RKO (cell line): ENCODE measurements at regions not wholly inside any gene's neighbourhood (a gene's known extent, or its start where the extent isn't known, plus 50 kb on each side); places are given as distances from the start of the nearest gene placed in this dataset.

Experiments
- DNase-seq: peaks from one replicate; pipeline ENCODE4 v3.0.0-alpha.2; 2016; ENCODE audit warnings: low spot score

GRCh38 chr12:24603371-24603770 is 345.5 kb downstream of the BCAT1 start:
- no peak for DNase-seq

GRCh38 chr12:24600996-24601395 is 347.9 kb downstream of the BCAT1 start:
- peak; percentile 65 for DNase-seq

GRCh38 chr12:24600551-24600950 is 348.4 kb downstream of the BCAT1 start:
- DNase-seq = no peak

GRCh38 chr12:24599736-24600135 is 349.2 kb downstream of the BCAT1 start:
- no peak for DNase-seq

GRCh38 chr12:24597580-24597979 is 351.3 kb downstream of the BCAT1 start:
- DNase-seq = no peak

GRCh38 chr12:24596768-24597388 is 352.0 kb downstream of the BCAT1 start:
- peak; percentile 62 for DNase-seq

- DNase-seq = peak; percentile 41
Observed at GRCh38 chr12:24595652-24596235, 353.2 kb downstream of the BCAT1 start.

GRCh38 chr12:24591715-24592440 is 357.0 kb downstream of the BCAT1 start:
- no peak for DNase-seq

GRCh38 chr12:24591079-24591626 is 357.7 kb downstream of the BCAT1 start:
- no peak for DNase-seq

- DNase-seq = no peak
Observed at GRCh38 chr12:24586293-24586692, 362.6 kb downstream of the BCAT1 start.

- DNase-seq = no peak
Observed at GRCh38 chr12:24584032-24584675, 364.7 kb downstream of the BCAT1 start.

GRCh38 chr12:24582954-24583601 is 365.8 kb downstream of the BCAT1 start:
- DNase-seq = no peak

GRCh38 chr12:24574538-24574937 is 374.4 kb downstream of the BCAT1 start:
- no peak for DNase-seq

GRCh38 chr12:24573621-24574020 is 375.3 kb downstream of the BCAT1 start:
- DNase-seq = no peak

- no peak for DNase-seq
Observed at GRCh38 chr12:24565300-24565699, 383.6 kb downstream of the BCAT1 start.

- DNase-seq = no peak
Observed at GRCh38 chr12:24562771-24563431, 386.0 kb downstream of the BCAT1 start.

GRCh38 chr12:24561882-24562770 is 386.8 kb downstream of the BCAT1 start:
- no peak for DNase-seq

- DNase-seq = no peak
Observed at GRCh38 chr12:24561411-24561871, 387.5 kb downstream of the BCAT1 start.

GRCh38 chr12:24560831-24561271 is 388.1 kb downstream of the BCAT1 start:
- DNase-seq = no peak

- DNase-seq = no peak
Observed at GRCh38 chr12:24560192-24560775, 388.6 kb downstream of the BCAT1 start.
